CD4-positive, CD25-positive, alpha-beta regulatory T cell (primary cell): ENCODE measurements at regions not wholly inside any gene's neighbourhood (a gene's known extent, or its start where the extent isn't known, plus 50 kb on each side); places are given as distances from the start of the nearest gene placed in this dataset.
"Not testable (repeated sequence)": the region's sequence is repeated elsewhere in the genome, so short reads cannot be mapped to it uniquely, and the experiment has no call there.

Experiments used
- ATAC-seq, 2 donors: fragments of 150-1000 bp; cut with Tn5 transposase; one replicate each; pipeline ENCODE4 v1.10.0; 2021; ENCODE audit warnings: low read depth in 2 of 2, moderate number of reproducible peaks in 2 of 2, moderate library complexity in 1 of 2
- DNase-seq, 3 donors: peaks; one replicate each; pipeline versions ENCODE4 v3.0.0 to v3.0.0-alpha.2; 2012 to 2022; ENCODE audit warnings: mixed read lengths in 1 of 3
- H3K27ac ChIP-seq: one replicate; pipeline ENCODE4 v1.7.0; 2013; ENCODE audit warnings: mild to moderate bottlenecking, low read length; ENCODE audit not compliant: insufficient read depth, poor library complexity, severe bottlenecking
- H3K27me3 ChIP-seq: one replicate; pipeline ENCODE4 v1.7.0; 2013; ENCODE audit warnings: low read length; ENCODE audit not compliant: control insufficient read depth, insufficient read depth
- H3K36me3 ChIP-seq: one replicate; pipeline ENCODE4 v1.7.0; 2013; ENCODE audit warnings: mild to moderate bottlenecking, low read length, moderate library complexity; ENCODE audit not compliant: control insufficient read depth, insufficient read depth
- H3K4me1 ChIP-seq: 2 replicates; pipeline ENCODE4 v1.7.0; 2013; ENCODE audit warnings: mild to moderate bottlenecking, low read length; ENCODE audit not compliant: insufficient read depth, control insufficient read depth, poor library complexity, severe bottlenecking
- H3K4me3 ChIP-seq: one replicate; pipeline ENCODE4 v1.7.0; 2013; ENCODE audit warnings: low read depth, mild to moderate bottlenecking, low read length, moderate library complexity
- H3K9me3 ChIP-seq, 2 experiments: 1 replicate in 1 of 2; 2 replicates in 1 of 2; pipeline ENCODE4 v1.7.0; 2013; ENCODE audit warnings: low read length in 2 of 2, mild to moderate bottlenecking in 1 of 2, moderate library complexity in 1 of 2; ENCODE audit not compliant: control insufficient read depth in 2 of 2
- H3K27ac Mint-ChIP-seq, 3 donors: one replicate each; pipeline ENCODE4 v1.8.0; 2020 to 2022; ENCODE audit warnings: mild to moderate bottlenecking in 3 of 3, mixed read lengths in 3 of 3, moderate library complexity in 2 of 3
- H3K27me3 Mint-ChIP-seq: one replicate; pipeline ENCODE4 v1.8.0; 2022; ENCODE audit warnings: mild to moderate bottlenecking, mixed read lengths
- H3K36me3 Mint-ChIP-seq: one replicate; pipeline ENCODE4 v1.8.0; 2020; ENCODE audit warnings: mixed read lengths
- H3K4me1 Mint-ChIP-seq, 4 donors: one replicate each; pipeline ENCODE4 v1.8.0; 2020 to 2022; ENCODE audit warnings: mixed read lengths in 4 of 4, mild to moderate bottlenecking in 1 of 4
- H3K4me3 Mint-ChIP-seq, 4 donors: one replicate each; pipeline ENCODE4 v1.8.0; 2020 to 2022; ENCODE audit warnings: mild to moderate bottlenecking in 4 of 4, mixed read lengths in 4 of 4, moderate library complexity in 3 of 4
- H3K9me3 Mint-ChIP-seq, 7 donors: one replicate each; pipeline ENCODE4 v1.8.0; 2020 to 2022; ENCODE audit warnings: mixed read lengths in 7 of 7, mild to moderate bottlenecking in 3 of 7, moderate library complexity in 2 of 7

DNA sequence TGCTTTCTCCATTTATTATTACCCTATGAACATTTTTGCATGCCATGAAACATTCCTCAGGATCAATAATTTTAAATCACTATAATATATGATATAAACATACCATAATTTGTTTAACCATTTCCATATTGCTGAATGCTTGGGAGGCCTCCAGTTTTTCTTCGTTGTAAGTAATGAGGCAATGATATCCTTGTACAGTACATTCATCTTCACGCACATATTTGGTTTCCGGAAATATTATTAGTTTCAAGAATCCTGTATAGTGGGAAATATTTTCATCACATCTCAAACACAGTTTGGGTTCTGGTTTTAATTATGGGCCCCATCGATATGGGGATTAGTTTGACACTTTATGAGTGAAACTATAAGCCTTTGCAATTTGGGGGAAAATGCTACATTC is 135.4 kb downstream of the HS3ST3B1 start:
- no peak for DNase-seq
- peaks cover 4% of the 10 kb centered on the region for H3K36me3 Mint-ChIP-seq
- H3K4me3 Mint-ChIP-seq, result no peak overlapping the region
- no peaks in the 10 kb centered on the region for H3K27me3 Mint-ChIP-seq
- Histone ChIP-seq H3K4me1 (no peaks in the 10 kb centered on the region), H3K4me3 (no peak overlapping the region), H3K27ac (no peak overlapping the region), H3K36me3 (no peaks in the 10 kb centered on the region), H3K9me3 (no peaks in the 10 kb centered on the region), H3K27me3 (no peaks in the 10 kb centered on the region)
- H3K27ac Mint-ChIP-seq, result no peak overlapping the region
- H3K4me1 Mint-ChIP-seq, result peaks cover 5 to 20% (median 10%) of the 10 kb centered on the region in 4 donors
- ATAC-seq, result no peak
- peaks cover 0 to 2% (median 0%) of the 10 kb centered on the region in 7 donors for H3K9me3 Mint-ChIP-seq

DNA sequence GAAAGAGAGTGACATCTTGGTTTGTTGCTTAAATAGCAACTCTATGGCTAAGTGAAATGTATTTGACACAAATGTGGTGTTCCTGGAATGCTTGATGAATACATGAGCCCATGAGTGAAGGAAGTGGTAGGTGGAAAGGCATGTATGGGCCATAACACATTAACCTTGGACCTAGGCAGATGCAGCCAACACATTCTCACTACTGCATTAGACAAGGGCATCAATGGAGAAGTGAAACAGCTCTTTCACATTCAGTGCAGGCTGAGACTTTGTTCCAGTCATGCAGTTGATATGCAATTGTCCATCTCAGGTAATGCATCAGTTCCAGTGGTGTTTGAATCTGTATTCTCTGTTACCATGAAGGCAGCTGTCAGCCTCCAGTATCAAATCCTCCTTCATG is 133.6 kb downstream of the HS3ST3B1 start:
- Mint-ChIP-seq H3K27me3 (no peaks in the 10 kb centered on the region), H3K36me3 (peaks cover 8% of the 10 kb centered on the region)

DNA sequence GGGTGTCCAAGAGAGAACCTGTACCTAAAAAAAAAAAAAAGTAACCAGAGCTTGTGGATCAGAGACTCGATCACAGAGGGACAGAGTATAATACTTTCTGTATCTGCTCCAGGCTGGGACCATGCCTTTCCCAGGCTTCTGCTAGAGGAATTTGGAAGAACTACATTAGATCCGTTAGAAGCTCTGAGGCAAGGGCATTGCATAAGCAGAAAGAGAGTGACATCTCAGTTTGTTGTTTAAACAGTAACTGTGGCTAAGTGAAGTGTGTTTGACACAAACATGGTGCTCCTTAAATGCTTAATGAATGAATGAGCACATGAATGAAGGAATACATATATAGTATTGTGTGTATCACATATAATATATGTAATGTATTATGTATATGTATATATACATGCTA is 131.2 kb downstream of the HS3ST3B1 start:
- H3K9me3 Mint-ChIP-seq, result no peaks in the 10 kb centered on the region
- ATAC-seq, result no peak

More for the DNA sequence above, 133.6 kb downstream of the HS3ST3B1 start:
- peaks cover 0 to 2% (median 0%) of the 10 kb centered on the region in 7 donors for H3K9me3 Mint-ChIP-seq
- no peak for ATAC-seq
- DNase-seq, result no peak
- peaks cover 8% of the 10 kb centered on the region for H3K4me1 ChIP-seq
- H3K36me3 ChIP-seq, result no peaks in the 10 kb centered on the region
- H3K27ac Mint-ChIP-seq, result peak overlapping the region in 1 of 3 donors; percentile 65
- no peaks in the 10 kb centered on the region for H3K9me3 ChIP-seq
- H3K27me3 ChIP-seq, result no peaks in the 10 kb centered on the region
- H3K4me3 ChIP-seq, result no peak overlapping the region
- H3K27ac ChIP-seq, result no peak overlapping the region
- H3K4me3 Mint-ChIP-seq, result no peak overlapping the region
- peaks cover 5 to 24% (median 17%) of the 10 kb centered on the region in 4 donors for H3K4me1 Mint-ChIP-seq

DNA sequence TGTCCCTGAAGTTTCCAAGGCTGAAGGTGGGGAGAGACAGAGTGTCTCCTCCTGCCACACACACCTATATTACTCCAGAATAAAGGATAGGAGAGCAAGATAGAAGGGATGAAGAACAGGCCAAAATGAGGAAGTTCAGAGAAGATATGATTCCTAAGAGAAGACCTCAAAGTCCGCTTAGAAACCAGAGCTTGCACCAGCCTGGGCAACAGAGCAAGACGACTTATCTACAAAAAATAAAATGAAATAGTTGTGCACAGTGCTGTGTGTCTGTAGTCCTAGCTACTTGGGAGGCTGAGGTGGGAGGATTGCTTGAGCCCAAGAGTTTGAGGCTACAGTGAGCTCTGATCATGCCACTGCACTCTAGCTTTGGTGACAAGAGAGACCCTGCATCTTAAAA is 128.2 kb downstream of the HS3ST3B1 start:
- Histone ChIP-seq H3K9me3 (no peaks in the 10 kb centered on the region), H3K27me3 (no peaks in the 10 kb centered on the region), H3K36me3 (no peaks in the 10 kb centered on the region), H3K4me3 (peak overlapping the region; percentile 77), H3K27ac (peak overlapping the region; percentile 77), H3K4me1 (peaks cover 43% of the 10 kb centered on the region)
- no peak for ATAC-seq
- H3K27ac Mint-ChIP-seq, result peak overlapping the region; percentile 93 to 96 (median 94)
- H3K27me3 Mint-ChIP-seq, result no peaks in the 10 kb centered on the region
- H3K4me1 Mint-ChIP-seq, result peaks cover 9 to 59% (median 41%) of the 10 kb centered on the region in 4 donors
- peak in 2 of 3 donors; percentile 5 to 43 for DNase-seq
- H3K9me3 Mint-ChIP-seq, result no peaks in the 10 kb centered on the region
- H3K36me3 Mint-ChIP-seq, result peaks cover 4% of the 10 kb centered on the region
- peak overlapping the region; percentile 69 to 84 (median 76) for H3K4me3 Mint-ChIP-seq

More for the DNA sequence above, 131.2 kb downstream of the HS3ST3B1 start:
- DNase-seq, result no peak
- Histone ChIP-seq H3K9me3 (no peaks in the 10 kb centered on the region), H3K4me3 (no peak overlapping the region), H3K27me3 (no peaks in the 10 kb centered on the region), H3K36me3 (no peaks in the 10 kb centered on the region), H3K4me1 (peaks cover 32% of the 10 kb centered on the region), H3K27ac (no peak overlapping the region)
- no peak overlapping the region for H3K4me3 Mint-ChIP-seq
- H3K36me3 Mint-ChIP-seq, result peaks cover 4% of the 10 kb centered on the region
- peaks cover 6 to 41% (median 34%) of the 10 kb centered on the region in 4 donors for H3K4me1 Mint-ChIP-seq
- H3K27ac Mint-ChIP-seq, result no peak overlapping the region
- no peaks in the 10 kb centered on the region for H3K27me3 Mint-ChIP-seq

DNA sequence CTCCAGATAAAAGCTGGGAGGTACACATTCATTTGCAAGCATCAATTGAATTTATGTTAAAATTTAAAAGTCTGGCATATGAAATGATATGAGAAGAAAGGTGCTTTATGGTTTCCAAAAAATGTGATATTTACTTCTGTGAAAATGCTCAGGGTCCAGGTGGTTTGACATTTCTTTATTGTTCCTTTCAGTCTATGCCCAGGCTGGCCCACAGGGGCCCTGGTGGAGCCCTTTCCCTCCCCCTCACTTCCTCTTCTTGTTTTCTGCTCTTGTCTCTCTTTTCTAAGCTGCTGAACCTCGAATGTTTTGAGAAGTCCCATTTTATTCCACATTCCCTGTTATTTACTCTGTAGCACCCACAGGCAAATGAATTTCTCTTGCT is 127.8 kb downstream of the HS3ST3B1 start:
- DNase-seq (peak in 2 of 3 donors; percentile 55 to 83), ATAC-seq (peak; percentile 76 to 77)
- H3K4me1 Mint-ChIP-seq, result peaks cover 12 to 61% (median 43%) of the 10 kb centered on the region in 4 donors
- no peaks in the 10 kb centered on the region for H3K9me3 Mint-ChIP-seq
- Histone ChIP-seq H3K9me3 (no peaks in the 10 kb centered on the region), H3K36me3 (no peaks in the 10 kb centered on the region), H3K4me1 (peaks cover 43% of the 10 kb centered on the region), H3K4me3 (peak overlapping the region; percentile 77), H3K27ac (peak overlapping the region; percentile 77), H3K27me3 (no peaks in the 10 kb centered on the region)
- peak overlapping the region; percentile 69 to 84 (median 76) for H3K4me3 Mint-ChIP-seq
- peaks cover 2% of the 10 kb centered on the region for H3K27me3 Mint-ChIP-seq
- H3K27ac Mint-ChIP-seq, result peak overlapping the region; percentile 93 to 96 (median 94)
- H3K36me3 Mint-ChIP-seq, result peaks cover 4% of the 10 kb centered on the region

DNA sequence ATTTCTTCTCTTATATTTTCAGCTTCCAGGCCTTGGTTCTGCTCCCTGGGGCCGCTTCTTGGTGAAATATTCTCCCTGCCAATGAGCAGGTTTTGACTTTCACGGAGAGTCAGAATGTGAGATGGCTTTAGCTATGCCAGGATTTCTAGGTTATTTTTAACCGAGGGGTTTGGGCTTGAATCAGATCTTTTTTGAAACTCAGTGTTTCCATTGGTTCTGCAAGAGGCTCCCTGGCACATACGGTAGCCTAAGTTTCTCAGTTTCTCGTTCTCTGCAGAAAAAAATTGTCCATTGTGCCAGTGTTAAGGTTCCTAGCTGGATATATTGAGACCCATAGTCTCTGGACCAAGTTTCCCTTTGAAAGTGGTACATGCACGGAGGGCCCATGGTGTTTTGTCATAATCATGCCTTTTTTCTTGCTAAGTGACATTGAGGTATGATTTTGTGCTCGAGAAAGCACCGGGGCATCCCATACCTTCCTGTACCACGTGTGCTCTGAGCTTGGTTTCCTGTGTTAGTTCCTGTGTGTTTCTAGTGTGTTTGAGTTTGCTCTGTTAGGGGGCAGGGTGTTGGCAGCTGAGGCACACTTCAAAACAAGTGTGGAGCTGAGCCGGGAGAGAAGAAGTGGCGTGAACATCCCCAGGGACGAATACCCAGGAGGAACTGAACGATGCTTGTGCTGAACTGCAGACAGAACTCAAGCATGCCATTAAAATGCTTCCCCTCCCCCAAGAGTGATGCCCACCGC is 127.2 kb downstream of the HS3ST3B1 start:
- Histone ChIP-seq H3K27ac (peak overlapping the region; percentile 77), H3K4me3 (peak overlapping the region; percentile 77), H3K4me1 (peaks cover 43% of the 10 kb centered on the region), H3K36me3 (no peaks in the 10 kb centered on the region), H3K9me3 (no peaks in the 10 kb centered on the region), H3K27me3 (no peaks in the 10 kb centered on the region)
- peak; percentile 98 to 99 for ATAC-seq
- Mint-ChIP-seq H3K4me3 (peak overlapping the region; percentile 69 to 84 (median 76)), H3K27me3 (peaks cover 4% of the 10 kb centered on the region), H3K36me3 (peaks cover 4% of the 10 kb centered on the region), H3K9me3 (no peaks in the 10 kb centered on the region), H3K4me1 (peaks cover 12 to 61% (median 44%) of the 10 kb centered on the region in 4 donors), H3K27ac (peak overlapping the region; percentile 93 to 96 (median 94))
- DNase-seq, result peak; percentile 18 to 92 (median 70)

DNA sequence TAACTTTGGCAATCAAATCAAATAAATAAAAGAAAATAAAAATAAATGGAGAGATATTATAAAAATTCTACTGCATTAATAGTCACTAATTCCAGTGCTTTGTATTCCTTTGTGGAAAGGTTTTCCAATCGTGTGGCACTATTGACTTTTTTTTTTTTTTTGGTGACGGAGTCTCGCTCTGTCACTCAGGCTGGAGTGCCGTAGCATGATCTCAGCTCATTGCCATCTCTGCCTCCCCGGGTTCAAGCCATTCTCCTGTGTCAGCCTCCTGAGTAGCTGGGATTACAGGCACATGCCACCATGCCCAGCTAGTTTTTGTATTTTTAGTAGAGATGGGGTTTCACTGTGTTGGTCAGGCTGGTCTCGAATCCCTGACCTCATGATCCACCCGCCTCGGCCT is 122.3 kb downstream of the HS3ST3B1 start:
- not testable (repeated sequence) for H3K4me3 Mint-ChIP-seq, ATAC-seq, H3K27me3 ChIP-seq, H3K27ac Mint-ChIP-seq, H3K27ac ChIP-seq, H3K4me3 ChIP-seq, H3K9me3 Mint-ChIP-seq, DNase-seq, H3K27me3 Mint-ChIP-seq, H3K36me3 Mint-ChIP-seq, H3K36me3 ChIP-seq, H3K9me3 ChIP-seq
- peaks cover 7 to 49% (median 25%) of the 10 kb centered on the region in 4 donors for H3K4me1 Mint-ChIP-seq
- H3K4me1 ChIP-seq, result peaks cover 21% of the 10 kb centered on the region

DNA sequence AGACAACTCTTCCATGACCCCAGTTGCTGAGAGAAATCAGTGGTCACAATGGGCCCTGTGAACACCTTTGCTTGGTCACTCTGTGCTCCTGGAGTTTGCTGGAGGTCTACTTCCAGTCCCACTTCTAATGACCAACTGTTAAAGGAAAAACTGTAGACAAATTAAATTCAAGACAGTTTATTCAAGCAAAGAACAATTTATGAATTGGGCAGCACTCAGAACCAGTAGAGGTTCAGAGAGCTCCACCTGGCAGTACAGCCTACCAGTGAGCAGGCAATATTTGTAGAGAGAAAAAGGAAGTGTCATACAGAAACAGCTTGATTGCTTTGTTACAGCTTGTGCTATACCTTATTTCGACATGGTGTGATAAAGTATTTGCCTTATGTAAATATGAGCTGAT is 116.5 kb downstream of the HS3ST3B1 start:
- Mint-ChIP-seq H3K27me3 (peaks cover 4% of the 10 kb centered on the region), H3K4me3 (no peak overlapping the region), H3K9me3 (peaks cover 0 to 12% (median 6%) of the 10 kb centered on the region in 7 donors), H3K4me1 (peaks cover 0 to 7% (median 3%) of the 10 kb centered on the region in 4 donors), H3K27ac (no peak overlapping the region), H3K36me3 (no peaks in the 10 kb centered on the region)
- ATAC-seq, result no peak
- H3K9me3 ChIP-seq, result peaks cover 8 to 10% of the 10 kb centered on the region in 2 experiments
- no peaks in the 10 kb centered on the region for H3K4me1 ChIP-seq
- H3K27ac ChIP-seq, result no peak overlapping the region
- no peaks in the 10 kb centered on the region for H3K36me3 ChIP-seq
- H3K27me3 ChIP-seq, result no peaks in the 10 kb centered on the region
- DNase-seq, result no peak
- H3K4me3 ChIP-seq, result no peak overlapping the region
